Keratinocyte (primary cell): ENCODE measurements at regions not wholly inside any gene's neighbourhood (a gene's known extent, or its start where the extent isn't known, plus 50 kb on each side); places are given as distances from the start of the nearest gene placed in this dataset.

Source experiments
- DNase-seq: peaks from one replicate; pipeline ENCODE4 v3.0.0-alpha.2; 2011; ENCODE audit warnings: low read depth, missing footprints, low spot score
- FAIRE-seq: peaks from 2 replicates; lab custom pipeline; 2011; peaks lifted over from hg19 to GRCh38; lab: Jason Lieb, UNC
- H2AFZ ChIP-seq: 2 replicates; pipeline ENCODE4 v1.6.0; 2012; ENCODE audit warnings: low read length, control low read depth, inconsistent platforms; ENCODE audit not compliant: control insufficient read depth
- H3K27ac ChIP-seq: 2 replicates; pipeline ENCODE4 v1.5.1; 2011; ENCODE audit warnings: low read length; ENCODE audit not compliant: control insufficient read depth, insufficient read depth
- H3K27me3 ChIP-seq: 3 replicates; pipeline ENCODE4 v1.6.0; 2011; ENCODE audit warnings: low read length; ENCODE audit not compliant: control insufficient read depth, insufficient read depth; ENCODE audit errors: extremely low read depth
- H3K36me3 ChIP-seq, 2 experiments: 2 replicates in 1 of 2; 3 replicates in 1 of 2; pipeline ENCODE4 v1.5.1; 2011; ENCODE audit warnings: low read length in 2 of 2, mild to moderate bottlenecking in 1 of 2; ENCODE audit not compliant: control insufficient read depth in 2 of 2, insufficient read depth in 2 of 2; ENCODE audit errors: extremely low read depth in 1 of 2
- H3K4me1 ChIP-seq: 3 replicates; pipeline ENCODE4 v1.5.1; 2011; ENCODE audit warnings: low read length; ENCODE audit not compliant: control insufficient read depth, insufficient read depth; ENCODE audit errors: extremely low read depth
- H3K4me2 ChIP-seq: 3 replicates; pipeline ENCODE4 v1.6.0; 2011; ENCODE audit warnings: low read depth, low read length; ENCODE audit not compliant: control insufficient read depth, insufficient read depth; ENCODE audit errors: extremely low read depth
- H3K4me3 ChIP-seq, 3 experiments: fragments of 200-600 bp in 1 of 3; sonication (generic) in 1 of 3; 2 replicates in 2 of 3; 3 replicates in 1 of 3; pipeline ENCODE4 v1.5.1; 2011 to 2016; ENCODE audit warnings: low read length in 3 of 3, mild to moderate bottlenecking in 3 of 3, control low read depth in 2 of 3, inconsistent platforms in 1 of 3, low read depth in 1 of 3, mixed read lengths in 1 of 3, mixed run types in 1 of 3, moderate library complexity in 1 of 3; ENCODE audit not compliant: control insufficient read depth in 2 of 3, insufficient read depth in 2 of 3; ENCODE audit errors: extremely low read depth in 1 of 3
- H3K79me2 ChIP-seq: 2 replicates; pipeline ENCODE4 v1.6.0; 2012; ENCODE audit warnings: low read length; ENCODE audit not compliant: control insufficient read depth, insufficient read depth
- H3K9ac ChIP-seq: 3 replicates; pipeline ENCODE4 v1.6.0; 2011; ENCODE audit warnings: low read length; ENCODE audit not compliant: control insufficient read depth, insufficient read depth; ENCODE audit errors: extremely low read depth
- H3K9me1 ChIP-seq: 3 replicates; pipeline ENCODE4 v1.6.0; 2011; ENCODE audit warnings: low read length; ENCODE audit not compliant: control insufficient read depth, insufficient read depth; ENCODE audit errors: extremely low read depth
- H3K9me3 ChIP-seq: 2 replicates; pipeline ENCODE4 v1.5.1; 2012; ENCODE audit warnings: low read depth, low read length; ENCODE audit not compliant: control insufficient read depth
- H4K20me1 ChIP-seq: 3 replicates; pipeline ENCODE4 v1.6.0; 2011; ENCODE audit warnings: low read length; ENCODE audit not compliant: control insufficient read depth, insufficient read depth; ENCODE audit errors: extremely low read depth
- CTCF ChIP-seq, 3 experiments: IDR thresholded peaks in 1 of 3; conservative IDR thresholded peaks in 1 of 3; optimal IDR thresholded peaks in 1 of 3; 2 replicates in 2 of 3; 3 replicates in 1 of 3; pipeline versions ENCODE3 to v1.5.1; 2011; ENCODE audit warnings: low read length in 3 of 3, mild to moderate bottlenecking in 3 of 3, moderate library complexity in 2 of 3, control low read depth in 1 of 3, inconsistent platforms in 1 of 3; ENCODE audit not compliant: insufficient read depth in 2 of 3; ENCODE audit errors: extremely low read depth in 1 of 3
- EZH2 ChIP-seq: IDR thresholded peaks from one replicate; pipeline ENCODE4 v1.6.1; 2012; ENCODE audit warnings: inconsistent platforms, mild to moderate bottlenecking, low read length, moderate library complexity
- dilution Hi-C: fragments of 300-500 bp; cut with MboI; formaldehyde crosslinking; loops from one replicate; pipeline ENCODE4 v1.7.0; 2020; ENCODE audit warnings: low sequenced_read_pairs; ENCODE audit not compliant: extremely low pct_ligation_motif_present

- no peak overlapping the region for H3K27ac ChIP-seq
- H4K20me1 ChIP-seq: no peaks in the 10 kb centered on the region
- H3K9ac ChIP-seq: no peak overlapping the region
- FAIRE-seq: no peak
- H3K4me1 ChIP-seq: no peaks in the 10 kb centered on the region
- no peaks in the 10 kb centered on the region for H3K79me2 ChIP-seq
- H3K27me3 ChIP-seq: no peaks in the 10 kb centered on the region
- no peak for DNase-seq
- H3K9me1 ChIP-seq: no peaks in the 10 kb centered on the region
- TF ChIP-seq EZH2: no peak
- no peak for TF ChIP-seq CTCF (optimal IDR thresholded peaks at IDR 0.05 in 1 of 3, IDR thresholded peaks at IDR 0.05 in 1 of 3, conservative IDR thresholded peaks at IDR 0.05 in 1 of 3; ENCODE audit: extremely low read depth in 1 of 3, insufficient read depth in 2 of 3, low read length in 3 of 3)
- no peak overlapping the region for H3K4me3 ChIP-seq
- H2AFZ ChIP-seq: no peak overlapping the region
- dilution Hi-C loops: no loop called here
- H3K36me3 ChIP-seq: no peaks in the 10 kb centered on the region
- H3K9me3 ChIP-seq: no peaks in the 10 kb centered on the region
- no peak overlapping the region for H3K4me2 ChIP-seq
Measured at GRCh38 chr9:88923092-88923491, 68.2 kb upstream of the S1PR3 start.

GRCh38 chr9:88923653-88924288 lies 67.5 kb upstream of the S1PR3 start:
- Histone ChIP-seq H3K9ac (no peak overlapping the region), H4K20me1 (no peaks in the 10 kb centered on the region), H3K9me1 (no peaks in the 10 kb centered on the region), H3K36me3 (no peaks in the 10 kb centered on the region), H3K4me1 (no peaks in the 10 kb centered on the region), H3K4me3 (no peak overlapping the region), H3K9me3 (no peaks in the 10 kb centered on the region), H3K27me3 (no peaks in the 10 kb centered on the region), H3K27ac (no peak overlapping the region), H2AFZ (no peak overlapping the region), H3K79me2 (no peaks in the 10 kb centered on the region), H3K4me2 (no peak overlapping the region)
- dilution Hi-C loops: no loop called here
- TF ChIP-seq CTCF (optimal IDR thresholded peaks at IDR 0.05 in 1 of 3, IDR thresholded peaks at IDR 0.05 in 1 of 3, conservative IDR thresholded peaks at IDR 0.05 in 1 of 3; ENCODE audit: extremely low read depth in 1 of 3, insufficient read depth in 2 of 3, low read length in 3 of 3) (no peak), EZH2 (no peak)
- no peak for FAIRE-seq
- DNase-seq: no peak
